ENCODE measurements at regions not wholly inside any gene's neighbourhood (a gene's known extent, or its start where the extent isn't known, plus 50 kb on each side); places are given as distances from the start of the nearest gene placed in this dataset.

DNA sequence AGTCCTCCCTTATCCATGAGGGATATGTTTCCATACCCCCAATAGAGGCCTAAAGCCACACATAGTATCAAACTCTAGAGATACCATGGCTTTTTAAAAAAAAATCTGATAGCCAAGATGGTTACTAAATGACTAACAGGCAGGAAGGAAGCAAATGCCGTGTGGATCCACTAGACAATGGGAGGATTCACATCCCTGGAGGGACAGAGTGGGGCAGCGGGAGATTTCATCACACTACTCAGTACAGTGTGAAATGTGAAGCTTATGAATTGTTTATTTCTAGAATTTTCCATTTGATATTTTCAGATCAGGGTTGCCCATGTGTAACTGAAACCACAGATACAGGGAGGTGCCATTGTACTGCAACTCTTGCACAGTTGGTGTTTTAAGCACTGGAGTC, 826.6 kb downstream of the SQOR start:
- TF ChIP-seq, protein P1, sequence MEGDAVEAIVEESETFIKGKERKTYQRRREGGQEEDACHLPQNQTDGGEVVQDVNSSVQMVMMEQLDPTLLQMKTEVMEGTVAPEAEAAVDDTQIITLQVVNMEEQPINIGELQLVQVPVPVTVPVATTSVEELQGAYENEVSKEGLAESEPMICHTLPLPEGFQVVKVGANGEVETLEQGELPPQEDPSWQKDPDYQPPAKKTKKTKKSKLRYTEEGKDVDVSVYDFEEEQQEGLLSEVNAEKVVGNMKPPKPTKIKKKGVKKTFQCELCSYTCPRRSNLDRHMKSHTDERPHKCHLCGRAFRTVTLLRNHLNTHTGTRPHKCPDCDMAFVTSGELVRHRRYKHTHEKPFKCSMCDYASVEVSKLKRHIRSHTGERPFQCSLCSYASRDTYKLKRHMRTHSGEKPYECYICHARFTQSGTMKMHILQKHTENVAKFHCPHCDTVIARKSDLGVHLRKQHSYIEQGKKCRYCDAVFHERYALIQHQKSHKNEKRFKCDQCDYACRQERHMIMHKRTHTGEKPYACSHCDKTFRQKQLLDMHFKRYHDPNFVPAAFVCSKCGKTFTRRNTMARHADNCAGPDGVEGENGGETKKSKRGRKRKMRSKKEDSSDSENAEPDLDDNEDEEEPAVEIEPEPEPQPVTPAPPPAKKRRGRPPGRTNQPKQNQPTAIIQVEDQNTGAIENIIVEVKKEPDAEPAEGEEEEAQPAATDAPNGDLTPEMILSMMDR (conservative IDR thresholded peaks at IDR 0.05 in 1 of 2, IDR thresholded peaks at IDR 0.05 in 1 of 2; ENCODE audit: extremely low read depth in 1 of 2, insufficient read depth in 1 of 2, low read depth in 1 of 2, low read length in 2 of 2), result no peak
- TF ChIP-seq EZH2 (IDR thresholded peaks at IDR 0.05; ENCODE audit: borderline replicate concordance, low read length), result no peak
